Neuronal stem cell (in vitro differentiated cells): ENCODE measurements at regions not wholly inside any gene's neighbourhood (a gene's known extent, or its start where the extent isn't known, plus 50 kb on each side); places are given as distances from the start of the nearest gene placed in this dataset.

Experiments used
- DNase-seq: peaks from one replicate; pipeline ENCODE4 v3.0.0-alpha.2; 2013; ENCODE audit warnings: low spot score
- H2AFZ ChIP-seq: one replicate; pipeline ENCODE4 v1.6.1; 2013; ENCODE audit warnings: mild to moderate bottlenecking, low read length, inconsistent platforms
- H2AK5ac ChIP-seq: 2 replicates; pipeline ENCODE4 v1.6.1; 2013; ENCODE audit warnings: low read depth, mild to moderate bottlenecking, inconsistent platforms, low read length, moderate library complexity, mixed read lengths
- H2BK120ac ChIP-seq: 2 replicates; pipeline ENCODE4 v1.6.1; 2013; ENCODE audit warnings: low read depth, mild to moderate bottlenecking, inconsistent platforms, low read length, moderate library complexity, mixed read lengths
- H2BK12ac ChIP-seq: one replicate; pipeline ENCODE4 v1.6.1; 2013; ENCODE audit warnings: low read length, inconsistent platforms
- H2BK15ac ChIP-seq: 2 replicates; pipeline ENCODE4 v1.6.1; 2013; ENCODE audit warnings: mild to moderate bottlenecking, low read length, inconsistent platforms, mixed read lengths
- H2BK5ac ChIP-seq: one replicate; pipeline ENCODE4 v1.6.1; 2013; ENCODE audit warnings: inconsistent platforms, mild to moderate bottlenecking, low read length, moderate library complexity
- H3K14ac ChIP-seq: one replicate; pipeline ENCODE4 v1.6.1; 2013; ENCODE audit warnings: low read length, inconsistent platforms
- H3K18ac ChIP-seq: 2 replicates; pipeline ENCODE4 v1.6.1; 2013; ENCODE audit warnings: low read length, inconsistent platforms
- H3K23ac ChIP-seq: 2 replicates; pipeline ENCODE4 v1.6.1; 2013; ENCODE audit warnings: low read depth, mild to moderate bottlenecking, mixed read lengths, low read length, inconsistent platforms; ENCODE audit not compliant: poor library complexity
- H3K27ac ChIP-seq: replicated peaks from 3 replicates; pipeline ENCODE4 v1.5.1; 2013; ENCODE audit warnings: low read length, inconsistent platforms
- H3K27me3 ChIP-seq, 3 experiments: 2 replicates each; pipeline ENCODE4 v1.6.1; 2013; ENCODE audit warnings: low read length in 3 of 3, mild to moderate bottlenecking in 2 of 3, inconsistent platforms in 1 of 3, low read depth in 1 of 3, mixed read lengths in 1 of 3, moderate library complexity in 1 of 3; ENCODE audit not compliant: control insufficient read depth in 3 of 3, insufficient read depth in 3 of 3
- H3K36me3 ChIP-seq, 2 donors: replicated peaks in 1 of 2; 2 replicates each; pipeline ENCODE4 v1.6.1; 2013; ENCODE audit warnings: low read length in 2 of 2; ENCODE audit not compliant: control insufficient read depth in 2 of 2, insufficient read depth in 2 of 2
- H3K4ac ChIP-seq: 2 replicates; pipeline ENCODE4 v1.6.1; 2013; ENCODE audit warnings: inconsistent platforms, mild to moderate bottlenecking, low read length, moderate library complexity
- H3K4me1 ChIP-seq, 2 donors: 1 replicate in 1 of 2; 2 replicates in 1 of 2; pipeline ENCODE4 v1.6.1; 2013; ENCODE audit warnings: low read length in 2 of 2, low read depth in 1 of 2; ENCODE audit not compliant: control insufficient read depth in 2 of 2, insufficient read depth in 1 of 2
- H3K4me2 ChIP-seq: one replicate; pipeline ENCODE4 v1.6.1; 2013; ENCODE audit warnings: mild to moderate bottlenecking, low read length, inconsistent platforms; ENCODE audit not compliant: insufficient read depth, poor library complexity, severe bottlenecking
- H3K4me3 ChIP-seq, 2 donors: 2 replicates each; pipeline ENCODE4 v1.5.1; 2013; ENCODE audit warnings: low read length in 2 of 2, mild to moderate bottlenecking in 2 of 2, inconsistent platforms in 1 of 2, moderate library complexity in 1 of 2
- H3K79me1 ChIP-seq: one replicate; pipeline ENCODE4 v1.6.1; 2013; ENCODE audit warnings: low read depth, mild to moderate bottlenecking, inconsistent platforms, low read length, moderate library complexity
- H3K9ac ChIP-seq: one replicate; pipeline ENCODE4 v1.6.1; 2013; ENCODE audit warnings: mild to moderate bottlenecking, low read depth, low read length, inconsistent platforms; ENCODE audit not compliant: poor library complexity
- H3K9me3 ChIP-seq, 2 donors: replicated peaks in 1 of 2; 2 replicates each; pipeline versions ENCODE3 to v1.6.1; 2013; ENCODE audit warnings: low read length in 2 of 2, mild to moderate bottlenecking in 2 of 2, inconsistent platforms in 1 of 2, low read depth in 1 of 2, mixed read lengths in 1 of 2, moderate library complexity in 1 of 2; ENCODE audit not compliant: control insufficient read depth in 2 of 2, insufficient read depth in 1 of 2
- H4K8ac ChIP-seq: one replicate; pipeline ENCODE4 v1.6.1; 2013; ENCODE audit warnings: low read depth, mild to moderate bottlenecking, inconsistent platforms, low read length, moderate library complexity
- H4K91ac ChIP-seq: one replicate; pipeline ENCODE4 v1.6.1; 2013; ENCODE audit warnings: low read length, low read depth, mild to moderate bottlenecking, inconsistent platforms; ENCODE audit not compliant: poor library complexity
- WGBS, 2 donors: extraction: QIAGEN DNeasy Blood & Tissue Kit; methylation state at CpG; one replicate each; pipeline ENCODE4 v1.1.7; 2013; ENCODE audit warnings: missing lambda C conversion rate in 2 of 2, mixed read lengths in 1 of 2; ENCODE audit not compliant: insufficient read length in 2 of 2, insufficient replicate concordance in 1 of 2; ENCODE audit errors: extremely low coverage in 2 of 2; 5-methylcytosine and 5-hydroxymethylcytosine counted together

- Histone ChIP-seq H3K79me1 (no peaks in the 10 kb centered on the region), H2BK15ac (no peak overlapping the region), H3K9ac (no peak overlapping the region), H2BK5ac (no peak overlapping the region), H2BK12ac (no peak overlapping the region), H3K4me2 (no peak overlapping the region), H3K27ac (no peak overlapping the region), H3K36me3 (no peaks in the 10 kb centered on the region), H4K8ac (no peak overlapping the region), H3K23ac (no peak overlapping the region), H3K4ac (no peak overlapping the region), H3K4me3 (no peak overlapping the region), H2AK5ac (no peak overlapping the region), H3K27me3 (no peaks in the 10 kb centered on the region), H3K9me3 (no peaks in the 10 kb centered on the region), H2AFZ (no peak overlapping the region), H2BK120ac (no peak overlapping the region), H3K18ac (no peak overlapping the region), H4K91ac (no peak overlapping the region), H3K14ac (no peak overlapping the region), H3K4me1 (no peaks in the 10 kb centered on the region)
- no CpG with 5 or more reads among the region's 2 CpGs for WGBS, 2 donors
- DNase-seq = no peak
These were observed 347.3 kb upstream of the HNRNPA3 start for GRCh38 chr2:176865336-176865735.

GRCh38 chr2:176872406-176872805 is 340.2 kb upstream of the HNRNPA3 start:
- Histone ChIP-seq H4K91ac (no peak overlapping the region), H3K27ac (no peak overlapping the region), H3K27me3 (no peaks in the 10 kb centered on the region), H2AK5ac (no peak overlapping the region), H2AFZ (no peak overlapping the region), H2BK5ac (no peak overlapping the region), H2BK15ac (no peak overlapping the region), H3K23ac (no peak overlapping the region), H3K4ac (no peak overlapping the region), H4K8ac (no peak overlapping the region), H3K9me3 (peaks cover 0 to 1% of the 10 kb centered on the region in 2 donors), H2BK120ac (no peak overlapping the region), H3K9ac (no peak overlapping the region), H3K79me1 (no peaks in the 10 kb centered on the region), H3K4me2 (no peak overlapping the region), H3K4me3 (no peak overlapping the region), H3K14ac (no peak overlapping the region), H3K36me3 (no peaks in the 10 kb centered on the region), H2BK12ac (no peak overlapping the region), H3K4me1 (no peaks in the 10 kb centered on the region), H3K18ac (no peak overlapping the region)
- DNase-seq = no peak
- WGBS, 2 donors = no CpG with 5 or more reads among the region's 3 CpGs

GRCh38 chr2:176873403-176873802 is 339.2 kb upstream of the HNRNPA3 start:
- Histone ChIP-seq H4K91ac (no peak overlapping the region), H3K27ac (no peak overlapping the region), H4K8ac (no peak overlapping the region), H3K4me2 (no peak overlapping the region), H2BK12ac (no peak overlapping the region), H3K27me3 (no peaks in the 10 kb centered on the region), H3K4me3 (no peak overlapping the region), H3K23ac (no peak overlapping the region), H3K36me3 (no peaks in the 10 kb centered on the region), H2BK15ac (no peak overlapping the region), H3K79me1 (no peaks in the 10 kb centered on the region), H2AK5ac (no peak overlapping the region), H2BK120ac (no peak overlapping the region), H3K9ac (no peak overlapping the region), H2BK5ac (no peak overlapping the region), H3K4me1 (no peaks in the 10 kb centered on the region), H3K18ac (no peak overlapping the region), H3K9me3 (peaks cover 0 to 1% of the 10 kb centered on the region in 2 donors), H3K14ac (no peak overlapping the region), H2AFZ (no peak overlapping the region), H3K4ac (no peak overlapping the region)
- DNase-seq = no peak
- WGBS, 2 donors = no CpG with 5 or more reads among the region's 4 CpGs

- H3K4ac ChIP-seq = no peak overlapping the region
- no peak overlapping the region for H3K27ac ChIP-seq
- H2AFZ ChIP-seq = no peak overlapping the region
- DNase-seq = no peak
- no peak overlapping the region for H2BK5ac ChIP-seq
- no peak overlapping the region for H3K9ac ChIP-seq
- no peak overlapping the region for H2AK5ac ChIP-seq
- no peaks in the 10 kb centered on the region for H3K4me1 ChIP-seq
- no peaks in the 10 kb centered on the region for H3K79me1 ChIP-seq
- no peak overlapping the region for H3K4me2 ChIP-seq
- no peak overlapping the region for H2BK120ac ChIP-seq
- H3K27me3 ChIP-seq = no peaks in the 10 kb centered on the region
- H2BK12ac ChIP-seq = no peak overlapping the region
- H3K18ac ChIP-seq = no peak overlapping the region
- no peak overlapping the region for H3K14ac ChIP-seq
- H3K23ac ChIP-seq = no peak overlapping the region
- no peak overlapping the region for H4K8ac ChIP-seq
- H3K9me3 ChIP-seq = peaks cover 0 to 1% of the 10 kb centered on the region in 2 donors
- H4K91ac ChIP-seq = no peak overlapping the region
- H3K4me3 ChIP-seq = no peak overlapping the region
- WGBS, 2 donors = no CpG with 5 or more reads among the region's 4 CpGs
- no peak overlapping the region for H2BK15ac ChIP-seq
- no peaks in the 10 kb centered on the region for H3K36me3 ChIP-seq
These were observed 336.0 kb upstream of the HNRNPA3 start for GRCh38 chr2:176876493-176877103.
